HCT116 (cell line): ENCODE measurements at regions not wholly inside any gene's neighbourhood (a gene's known extent, or its start where the extent isn't known, plus 50 kb on each side); places are given as distances from the start of the nearest gene placed in this dataset.

Experiments used
- EZH2 ChIP-seq: fragments of 200-600 bp; sonication (generic); IDR thresholded peaks from 2 replicates; pipeline ENCODE4 v1.6.1; 2017; ENCODE audit warnings: antibody characterized with exemption, mixed run types
- EZH2phosphoT487 ChIP-seq: fragments of 200-600 bp; IDR thresholded peaks from 2 replicates; pipeline ENCODE4 v1.6.1; 2018; ENCODE audit warnings: antibody characterized with exemption, borderline replicate concordance
- FOSL1 ChIP-seq: IDR thresholded peaks from 2 replicates; pipeline ENCODE4 v1.6.1; 2012; ENCODE audit warnings: low read depth
- POLR2A ChIP-seq: IDR thresholded peaks from 2 replicates; pipeline ENCODE4 v1.7.0; 2011; ENCODE audit warnings: borderline replicate concordance; ENCODE audit not compliant: insufficient read depth, insufficient read length; ENCODE audit errors: extremely low read depth
- POLR2AphosphoS5 ChIP-seq: IDR thresholded peaks from 2 replicates; pipeline ENCODE4 v1.6.1; 2011; ENCODE audit warnings: mild to moderate bottlenecking, low read depth, low read length, moderate library complexity
- SRF ChIP-seq: IDR thresholded peaks from 2 replicates; pipeline ENCODE4 v1.6.1; 2012; ENCODE audit warnings: low read depth
- YY1 ChIP-seq: IDR thresholded peaks from 2 replicates; pipeline ENCODE4 v1.6.1; 2011; ENCODE audit warnings: low read length, low read depth, moderate library complexity, mild to moderate bottlenecking; ENCODE audit not compliant: insufficient replicate concordance; ENCODE audit errors: extremely low read depth
- TF ChIP-seq, protein P1 (sequence below), 3 experiments: fragments of 200-600 bp in 1 of 3; sonication (generic) in 1 of 3; IDR thresholded peaks in 2 of 3; conservative IDR thresholded peaks in 1 of 3; 2 replicates each; pipeline ENCODE4 v1.5.1; 2012 to 2017; ENCODE audit warnings: low read depth in 2 of 3, low read length in 2 of 3, antibody characterized with exemption in 1 of 3, borderline replicate concordance in 1 of 3, control low read depth in 1 of 3, mild to moderate bottlenecking in 1 of 3, mixed read lengths in 1 of 3, mixed run types in 1 of 3, moderate library complexity in 1 of 3; ENCODE audit not compliant: insufficient read depth in 1 of 3
- TF ChIP-seq, protein P2 (sequence below): IDR thresholded peaks from 2 replicates; pipeline ENCODE4 v1.6.1; 2012; ENCODE audit warnings: low read depth
- TF ChIP-seq, protein P3 (sequence below): IDR thresholded peaks from 2 replicates; pipeline ENCODE4 v1.6.1; 2012

DNA sequence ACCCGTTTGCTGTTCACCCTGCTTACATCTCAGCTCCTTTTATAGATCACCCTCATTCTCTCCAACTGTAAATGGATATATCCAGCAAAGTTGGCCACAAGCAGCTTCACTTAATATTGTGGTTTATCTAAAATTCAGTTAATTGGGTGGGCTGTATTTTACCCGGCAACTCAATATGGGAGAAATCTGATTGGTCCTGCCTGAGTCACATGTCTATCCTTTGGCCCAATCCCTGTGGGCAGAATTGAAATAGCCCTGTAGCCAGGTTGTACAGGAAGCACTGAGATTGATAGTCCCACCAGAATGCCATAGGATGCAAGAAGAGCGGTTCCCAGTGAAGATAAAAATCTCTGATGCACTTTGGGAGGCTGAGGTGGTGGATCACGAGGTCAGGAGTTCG lies 73.2 kb downstream of the AIPL1 start:
- TF ChIP-seq, protein P1, sequence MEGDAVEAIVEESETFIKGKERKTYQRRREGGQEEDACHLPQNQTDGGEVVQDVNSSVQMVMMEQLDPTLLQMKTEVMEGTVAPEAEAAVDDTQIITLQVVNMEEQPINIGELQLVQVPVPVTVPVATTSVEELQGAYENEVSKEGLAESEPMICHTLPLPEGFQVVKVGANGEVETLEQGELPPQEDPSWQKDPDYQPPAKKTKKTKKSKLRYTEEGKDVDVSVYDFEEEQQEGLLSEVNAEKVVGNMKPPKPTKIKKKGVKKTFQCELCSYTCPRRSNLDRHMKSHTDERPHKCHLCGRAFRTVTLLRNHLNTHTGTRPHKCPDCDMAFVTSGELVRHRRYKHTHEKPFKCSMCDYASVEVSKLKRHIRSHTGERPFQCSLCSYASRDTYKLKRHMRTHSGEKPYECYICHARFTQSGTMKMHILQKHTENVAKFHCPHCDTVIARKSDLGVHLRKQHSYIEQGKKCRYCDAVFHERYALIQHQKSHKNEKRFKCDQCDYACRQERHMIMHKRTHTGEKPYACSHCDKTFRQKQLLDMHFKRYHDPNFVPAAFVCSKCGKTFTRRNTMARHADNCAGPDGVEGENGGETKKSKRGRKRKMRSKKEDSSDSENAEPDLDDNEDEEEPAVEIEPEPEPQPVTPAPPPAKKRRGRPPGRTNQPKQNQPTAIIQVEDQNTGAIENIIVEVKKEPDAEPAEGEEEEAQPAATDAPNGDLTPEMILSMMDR (IDR thresholded peaks at IDR 0.05 in 2 of 3, conservative IDR thresholded peaks at IDR 0.05 in 1 of 3; ENCODE audit: borderline replicate concordance in 1 of 3, insufficient read depth in 1 of 3, low read depth in 2 of 3, low read length in 2 of 3) = no peak
- TF ChIP-seq EZH2 (no peak), POLR2A (no peak), POLR2AphosphoS5 (no peak), YY1 (no peak), SRF (no peak), EZH2phosphoT487 (no peak), FOSL1 (no peak)
- TF ChIP-seq, protein P2, sequence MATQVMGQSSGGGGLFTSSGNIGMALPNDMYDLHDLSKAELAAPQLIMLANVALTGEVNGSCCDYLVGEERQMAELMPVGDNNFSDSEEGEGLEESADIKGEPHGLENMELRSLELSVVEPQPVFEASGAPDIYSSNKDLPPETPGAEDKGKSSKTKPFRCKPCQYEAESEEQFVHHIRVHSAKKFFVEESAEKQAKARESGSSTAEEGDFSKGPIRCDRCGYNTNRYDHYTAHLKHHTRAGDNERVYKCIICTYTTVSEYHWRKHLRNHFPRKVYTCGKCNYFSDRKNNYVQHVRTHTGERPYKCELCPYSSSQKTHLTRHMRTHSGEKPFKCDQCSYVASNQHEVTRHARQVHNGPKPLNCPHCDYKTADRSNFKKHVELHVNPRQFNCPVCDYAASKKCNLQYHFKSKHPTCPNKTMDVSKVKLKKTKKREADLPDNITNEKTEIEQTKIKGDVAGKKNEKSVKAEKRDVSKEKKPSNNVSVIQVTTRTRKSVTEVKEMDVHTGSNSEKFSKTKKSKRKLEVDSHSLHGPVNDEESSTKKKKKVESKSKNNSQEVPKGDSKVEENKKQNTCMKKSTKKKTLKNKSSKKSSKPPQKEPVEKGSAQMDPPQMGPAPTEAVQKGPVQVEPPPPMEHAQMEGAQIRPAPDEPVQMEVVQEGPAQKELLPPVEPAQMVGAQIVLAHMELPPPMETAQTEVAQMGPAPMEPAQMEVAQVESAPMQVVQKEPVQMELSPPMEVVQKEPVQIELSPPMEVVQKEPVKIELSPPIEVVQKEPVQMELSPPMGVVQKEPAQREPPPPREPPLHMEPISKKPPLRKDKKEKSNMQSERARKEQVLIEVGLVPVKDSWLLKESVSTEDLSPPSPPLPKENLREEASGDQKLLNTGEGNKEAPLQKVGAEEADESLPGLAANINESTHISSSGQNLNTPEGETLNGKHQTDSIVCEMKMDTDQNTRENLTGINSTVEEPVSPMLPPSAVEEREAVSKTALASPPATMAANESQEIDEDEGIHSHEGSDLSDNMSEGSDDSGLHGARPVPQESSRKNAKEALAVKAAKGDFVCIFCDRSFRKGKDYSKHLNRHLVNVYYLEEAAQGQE = no peak
- TF ChIP-seq, protein P3, sequence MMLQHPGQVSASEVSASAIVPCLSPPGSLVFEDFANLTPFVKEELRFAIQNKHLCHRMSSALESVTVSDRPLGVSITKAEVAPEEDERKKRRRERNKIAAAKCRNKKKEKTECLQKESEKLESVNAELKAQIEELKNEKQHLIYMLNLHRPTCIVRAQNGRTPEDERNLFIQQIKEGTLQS = no peak
